ENCODE measurements at regions not wholly inside any gene's neighbourhood (a gene's known extent, or its start where the extent isn't known, plus 50 kb on each side); places are given as distances from the start of the nearest gene placed in this dataset.

DNA sequence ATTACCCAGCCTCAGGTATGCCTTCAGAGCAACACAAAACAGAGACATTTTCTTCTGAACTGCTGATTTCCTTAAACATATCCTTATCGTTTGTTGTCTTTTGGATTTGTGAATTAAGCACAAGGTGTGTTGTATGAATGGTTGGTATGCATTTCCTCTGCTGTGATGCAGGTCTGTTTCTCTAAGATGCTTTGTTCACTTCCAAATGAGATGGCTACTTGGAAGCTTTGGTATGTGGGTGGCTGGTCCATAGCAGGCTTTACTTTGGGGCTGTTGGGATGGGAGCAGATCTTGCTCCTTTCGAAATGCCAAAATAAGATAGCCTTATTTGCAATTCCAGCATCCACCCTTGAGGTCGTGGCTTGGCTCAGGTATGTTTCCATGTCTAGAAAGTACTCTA is 257.2 kb downstream of the INSIG2 start:
- TF ChIP-seq CTCF (IDR thresholded peaks at IDR 0.05 in 2 of 3, conservative IDR thresholded peaks at IDR 0.05 in 1 of 3; ENCODE audit: insufficient read depth in 2 of 3, low read depth in 1 of 3, low read length in 3 of 3): no peak
- TF ChIP-seq GTF2E2 (tag; IDR thresholded peaks at IDR 0.05): no peak
- TF ChIP-seq FOS (IDR thresholded peaks at IDR 0.05; ENCODE audit: extremely low read depth, insufficient read length): no peak
- TF ChIP-seq, protein P1, sequence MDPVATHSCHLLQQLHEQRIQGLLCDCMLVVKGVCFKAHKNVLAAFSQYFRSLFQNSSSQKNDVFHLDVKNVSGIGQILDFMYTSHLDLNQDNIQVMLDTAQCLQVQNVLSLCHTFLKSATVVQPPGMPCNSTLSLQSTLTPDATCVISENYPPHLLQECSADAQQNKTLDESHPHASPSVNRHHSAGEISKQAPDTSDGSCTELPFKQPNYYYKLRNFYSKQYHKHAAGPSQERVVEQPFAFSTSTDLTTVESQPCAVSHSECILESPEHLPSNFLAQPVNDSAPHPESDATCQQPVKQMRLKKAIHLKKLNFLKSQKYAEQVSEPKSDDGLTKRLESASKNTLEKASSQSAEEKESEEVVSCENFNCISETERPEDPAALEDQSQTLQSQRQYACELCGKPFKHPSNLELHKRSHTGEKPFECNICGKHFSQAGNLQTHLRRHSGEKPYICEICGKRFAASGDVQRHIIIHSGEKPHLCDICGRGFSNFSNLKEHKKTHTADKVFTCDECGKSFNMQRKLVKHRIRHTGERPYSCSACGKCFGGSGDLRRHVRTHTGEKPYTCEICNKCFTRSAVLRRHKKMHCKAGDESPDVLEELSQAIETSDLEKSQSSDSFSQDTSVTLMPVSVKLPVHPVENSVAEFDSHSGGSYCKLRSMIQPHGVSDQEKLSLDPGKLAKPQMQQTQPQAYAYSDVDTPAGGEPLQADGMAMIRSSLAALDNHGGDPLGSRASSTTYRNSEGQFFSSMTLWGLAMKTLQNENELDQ (CRISPR knock-in tag; IDR thresholded peaks at IDR 0.05; ENCODE audit: borderline replicate concordance): no peak
- TF ChIP-seq ZBTB40 (IDR thresholded peaks at IDR 0.05): no peak
- TF ChIP-seq ZBTB40 (CRISPR knock-in tag; IDR thresholded peaks at IDR 0.05): no peak
- no peak for TF ChIP-seq POLR2A (conservative IDR thresholded peaks at IDR 0.05)
- TF ChIP-seq ZNF384 (IDR thresholded peaks at IDR 0.05; ENCODE audit: low read depth, low read length): no peak
- TF ChIP-seq SIN3A (IDR thresholded peaks at IDR 0.05; ENCODE audit: borderline replicate concordance in 2 of 2, control insufficient read depth in 1 of 2, low read depth in 2 of 2, low read length in 2 of 2): no peak

All from K562 (cell line).